ENCODE measurements at regions not wholly inside any gene's neighbourhood (a gene's known extent, or its start where the extent isn't known, plus 50 kb on each side); places are given as distances from the start of the nearest gene placed in this dataset.

DNA sequence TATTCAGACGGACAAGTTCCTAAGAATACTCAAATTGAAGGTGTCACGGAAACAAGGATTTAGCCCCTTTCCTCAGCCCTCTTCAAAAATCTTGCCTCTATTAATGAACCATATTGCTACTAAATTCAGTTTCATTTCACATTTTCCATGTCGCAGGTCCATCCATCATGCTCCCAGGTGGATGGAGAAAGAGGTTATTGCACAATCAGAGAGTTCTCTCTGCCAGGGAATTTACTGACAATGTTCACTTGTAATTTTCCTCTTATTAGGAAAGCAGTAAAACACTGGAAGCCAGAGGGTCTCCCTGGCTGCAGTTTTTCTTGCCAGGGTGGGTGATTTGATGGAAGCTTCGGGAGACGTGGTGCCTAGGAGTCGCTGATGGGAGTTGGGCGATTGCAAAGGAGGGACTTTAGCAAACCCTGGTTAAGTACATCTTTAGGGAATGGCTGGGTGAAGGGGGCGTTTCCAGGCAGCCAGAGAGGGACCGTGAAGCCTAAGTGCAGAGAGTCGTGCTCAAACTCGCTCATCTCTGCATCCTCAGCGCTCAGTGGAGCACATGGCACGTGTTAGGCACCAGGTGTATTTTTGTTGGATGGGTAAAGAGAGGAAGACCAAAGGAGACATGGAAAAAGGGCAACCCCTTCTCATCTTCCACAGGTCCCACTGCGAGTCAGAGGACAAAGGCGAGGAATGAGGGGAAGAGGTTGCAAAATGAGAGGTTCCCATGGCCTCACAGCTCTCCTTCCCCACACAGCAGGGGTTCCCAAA lies 321.9 kb upstream of the CDH4 start:
- TF ChIP-seq ZNF8 (CRISPR knock-in tag; IDR thresholded peaks at IDR 0.05), result no peak
- TF ChIP-seq, protein P1, sequence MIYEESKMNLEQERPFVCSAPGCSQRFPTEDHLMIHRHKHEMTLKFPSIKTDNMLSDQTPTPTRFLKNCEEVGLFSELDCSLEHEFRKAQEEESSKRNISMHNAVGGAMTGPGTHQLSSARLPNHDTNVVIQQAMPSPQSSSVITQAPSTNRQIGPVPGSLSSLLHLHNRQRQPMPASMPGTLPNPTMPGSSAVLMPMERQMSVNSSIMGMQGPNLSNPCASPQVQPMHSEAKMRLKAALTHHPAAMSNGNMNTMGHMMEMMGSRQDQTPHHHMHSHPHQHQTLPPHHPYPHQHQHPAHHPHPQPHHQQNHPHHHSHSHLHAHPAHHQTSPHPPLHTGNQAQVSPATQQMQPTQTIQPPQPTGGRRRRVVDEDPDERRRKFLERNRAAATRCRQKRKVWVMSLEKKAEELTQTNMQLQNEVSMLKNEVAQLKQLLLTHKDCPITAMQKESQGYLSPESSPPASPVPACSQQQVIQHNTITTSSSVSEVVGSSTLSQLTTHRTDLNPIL (CRISPR knock-in tag; IDR thresholded peaks at IDR 0.05; ENCODE audit: low read depth), result no peak
- TF ChIP-seq, protein P2, sequence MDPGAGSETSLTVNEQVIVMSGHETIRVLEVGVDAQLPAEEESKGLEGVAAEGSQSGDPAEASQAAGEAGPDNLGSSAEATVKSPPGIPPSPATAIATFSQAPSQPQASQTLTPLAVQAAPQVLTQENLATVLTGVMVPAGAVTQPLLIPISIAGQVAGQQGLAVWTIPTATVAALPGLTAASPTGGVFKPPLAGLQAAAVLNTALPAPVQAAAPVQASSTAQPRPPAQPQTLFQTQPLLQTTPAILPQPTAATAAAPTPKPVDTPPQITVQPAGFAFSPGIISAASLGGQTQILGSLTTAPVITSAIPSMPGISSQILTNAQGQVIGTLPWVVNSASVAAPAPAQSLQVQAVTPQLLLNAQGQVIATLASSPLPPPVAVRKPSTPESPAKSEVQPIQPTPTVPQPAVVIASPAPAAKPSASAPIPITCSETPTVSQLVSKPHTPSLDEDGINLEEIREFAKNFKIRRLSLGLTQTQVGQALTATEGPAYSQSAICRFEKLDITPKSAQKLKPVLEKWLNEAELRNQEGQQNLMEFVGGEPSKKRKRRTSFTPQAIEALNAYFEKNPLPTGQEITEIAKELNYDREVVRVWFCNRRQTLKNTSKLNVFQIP (CRISPR knock-in tag; IDR thresholded peaks at IDR 0.05; ENCODE audit: borderline replicate concordance, low read depth), result no peak
- TF ChIP-seq SNAI2 (CRISPR knock-in tag; IDR thresholded peaks at IDR 0.05), result no peak
- TF ChIP-seq TOX (CRISPR knock-in tag; IDR thresholded peaks at IDR 0.05; ENCODE audit: borderline replicate concordance), result no peak
- TF ChIP-seq OSR1 (CRISPR knock-in tag; IDR thresholded peaks at IDR 0.05), result no peak
- TF ChIP-seq ARNTL (CRISPR knock-in tag; IDR thresholded peaks at IDR 0.05; ENCODE audit: borderline replicate concordance, low read depth), result no peak
- no peak for TF ChIP-seq RARB (CRISPR knock-in tag; IDR thresholded peaks at IDR 0.05)
- TF ChIP-seq, protein P3, sequence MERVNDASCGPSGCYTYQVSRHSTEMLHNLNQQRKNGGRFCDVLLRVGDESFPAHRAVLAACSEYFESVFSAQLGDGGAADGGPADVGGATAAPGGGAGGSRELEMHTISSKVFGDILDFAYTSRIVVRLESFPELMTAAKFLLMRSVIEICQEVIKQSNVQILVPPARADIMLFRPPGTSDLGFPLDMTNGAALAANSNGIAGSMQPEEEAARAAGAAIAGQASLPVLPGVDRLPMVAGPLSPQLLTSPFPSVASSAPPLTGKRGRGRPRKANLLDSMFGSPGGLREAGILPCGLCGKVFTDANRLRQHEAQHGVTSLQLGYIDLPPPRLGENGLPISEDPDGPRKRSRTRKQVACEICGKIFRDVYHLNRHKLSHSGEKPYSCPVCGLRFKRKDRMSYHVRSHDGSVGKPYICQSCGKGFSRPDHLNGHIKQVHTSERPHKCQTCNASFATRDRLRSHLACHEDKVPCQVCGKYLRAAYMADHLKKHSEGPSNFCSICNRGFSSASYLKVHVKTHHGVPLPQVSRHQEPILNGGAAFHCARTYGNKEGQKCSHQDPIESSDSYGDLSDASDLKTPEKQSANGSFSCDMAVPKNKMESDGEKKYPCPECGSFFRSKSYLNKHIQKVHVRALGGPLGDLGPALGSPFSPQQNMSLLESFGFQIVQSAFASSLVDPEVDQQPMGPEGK (CRISPR knock-in tag; IDR thresholded peaks at IDR 0.05; ENCODE audit: borderline replicate concordance), result no peak
- TF ChIP-seq, protein P4, sequence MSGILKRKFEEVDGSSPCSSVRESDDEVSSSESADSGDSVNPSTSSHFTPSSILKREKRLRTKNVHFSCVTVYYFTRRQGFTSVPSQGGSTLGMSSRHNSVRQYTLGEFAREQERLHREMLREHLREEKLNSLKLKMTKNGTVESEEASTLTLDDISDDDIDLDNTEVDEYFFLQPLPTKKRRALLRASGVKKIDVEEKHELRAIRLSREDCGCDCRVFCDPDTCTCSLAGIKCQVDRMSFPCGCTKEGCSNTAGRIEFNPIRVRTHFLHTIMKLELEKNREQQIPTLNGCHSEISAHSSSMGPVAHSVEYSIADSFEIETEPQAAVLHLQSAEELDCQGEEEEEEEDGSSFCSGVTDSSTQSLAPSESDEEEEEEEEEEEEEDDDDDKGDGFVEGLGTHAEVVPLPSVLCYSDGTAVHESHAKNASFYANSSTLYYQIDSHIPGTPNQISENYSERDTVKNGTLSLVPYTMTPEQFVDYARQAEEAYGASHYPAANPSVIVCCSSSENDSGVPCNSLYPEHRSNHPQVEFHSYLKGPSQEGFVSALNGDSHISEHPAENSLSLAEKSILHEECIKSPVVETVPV (CRISPR knock-in tag; IDR thresholded peaks at IDR 0.05), result no peak
- TF ChIP-seq ZFP30 (CRISPR knock-in tag; IDR thresholded peaks at IDR 0.05), result no peak
- TF ChIP-seq ISL1 (CRISPR knock-in tag; IDR thresholded peaks at IDR 0.05), result no peak
- TF ChIP-seq GLIS3 (CRISPR knock-in tag; IDR thresholded peaks at IDR 0.05), result no peak
